ENCODE measurements at regions not wholly inside any gene's neighbourhood (a gene's known extent, or its start where the extent isn't known, plus 50 kb on each side); places are given as distances from the start of the nearest gene placed in this dataset.
A peak's percentile ranks its signal among the peaks of the same experiment; 100 is the strongest.

DNA sequence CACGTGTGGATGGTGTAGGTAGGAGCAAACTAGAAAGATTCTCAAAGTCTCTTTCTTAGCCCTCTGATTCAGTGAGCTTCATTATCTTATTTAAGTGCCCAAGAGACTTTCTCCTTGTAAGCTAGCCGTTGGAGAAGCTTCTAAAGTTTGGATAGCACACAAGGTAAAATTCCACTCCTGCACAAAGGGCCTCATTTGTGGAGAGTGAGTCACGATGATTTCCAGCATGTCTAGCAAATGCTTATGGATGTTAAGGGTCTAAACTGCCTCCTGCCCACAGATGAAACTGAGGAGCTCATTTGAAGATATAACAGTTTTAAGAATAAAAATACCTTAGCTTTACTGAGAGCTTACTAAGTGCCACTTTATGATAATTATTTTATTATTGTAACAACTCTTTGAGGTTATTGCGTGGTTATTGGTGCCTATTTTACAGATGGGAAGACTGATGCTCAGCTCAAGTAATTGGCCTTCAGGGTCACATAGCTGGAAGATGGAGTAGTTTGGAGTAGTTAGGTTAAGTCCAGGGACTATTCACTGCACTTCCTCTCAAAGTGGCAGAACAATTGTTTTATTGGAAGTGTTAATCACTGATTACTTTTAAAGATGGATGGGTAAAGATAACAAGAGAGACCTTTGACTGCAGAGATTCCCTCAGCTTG, 78.7 kb upstream of the HIF1A start:
- TF ChIP-seq CTCF (IDR thresholded peaks at IDR 0.05; ENCODE audit: extremely low read depth, insufficient read depth, missing control alignments), result no peak
- DNase-seq (ENCODE audit: low spot score), result no peak
- in situ Hi-C loops (cut with MboI; ENCODE audit: low pct_unique_long_range_greater_than_20kb, low sequenced_read_pairs, unreplicated experiment), result no loop called here

DNA sequence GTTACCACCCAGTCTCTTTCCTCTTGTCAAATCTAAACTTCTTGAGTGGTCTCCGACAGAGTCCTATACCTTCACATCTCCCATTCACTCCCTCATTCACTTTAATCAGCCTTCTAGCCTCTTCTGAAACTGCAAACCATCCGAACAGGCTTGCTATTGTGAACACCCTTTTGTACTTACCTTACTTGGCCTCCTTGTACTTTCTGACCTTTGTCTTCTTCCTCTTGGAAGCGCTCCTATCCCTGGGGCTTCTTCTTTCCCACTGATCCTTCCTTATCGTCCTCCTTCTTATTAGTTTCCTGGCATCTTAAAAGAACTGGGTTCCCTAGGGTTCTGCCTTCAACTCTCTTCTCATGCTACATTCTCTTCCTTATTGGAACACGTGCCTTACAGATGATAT, 76.9 kb upstream of the HIF1A start:
- TF ChIP-seq CTCF (IDR thresholded peaks at IDR 0.05; ENCODE audit: extremely low read depth, insufficient read depth, missing control alignments), result no peak
- DNase-seq (ENCODE audit: low spot score), result no peak
- in situ Hi-C loops (cut with MboI; ENCODE audit: low pct_unique_long_range_greater_than_20kb, low sequenced_read_pairs, unreplicated experiment), result no loop called here

DNA sequence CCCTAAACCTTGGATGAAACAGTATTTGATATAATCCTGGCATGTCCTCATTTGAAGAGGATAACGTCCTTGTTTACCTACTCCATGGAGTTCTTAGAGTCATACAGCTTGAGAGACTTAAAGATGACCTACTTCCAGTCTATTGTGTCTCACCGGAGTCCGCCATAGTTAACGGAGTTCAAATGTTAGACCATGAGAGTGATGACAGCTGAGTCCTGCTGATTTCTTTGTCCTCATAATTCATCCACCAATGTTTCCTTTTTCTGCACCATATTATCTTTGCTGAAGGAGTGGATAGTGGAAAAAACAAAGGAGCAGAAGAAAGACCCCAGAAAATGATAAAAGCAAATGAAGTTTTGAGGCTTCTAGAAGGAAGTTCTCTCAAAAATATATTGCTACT, 75.8 kb upstream of the HIF1A start:
- in situ Hi-C loops (cut with MboI; ENCODE audit: low pct_unique_long_range_greater_than_20kb, low sequenced_read_pairs, unreplicated experiment), result no loop called here
- no peak for TF ChIP-seq CTCF (IDR thresholded peaks at IDR 0.05; ENCODE audit: extremely low read depth, insufficient read depth, missing control alignments)
- DNase-seq (ENCODE audit: low spot score), result no peak

DNA sequence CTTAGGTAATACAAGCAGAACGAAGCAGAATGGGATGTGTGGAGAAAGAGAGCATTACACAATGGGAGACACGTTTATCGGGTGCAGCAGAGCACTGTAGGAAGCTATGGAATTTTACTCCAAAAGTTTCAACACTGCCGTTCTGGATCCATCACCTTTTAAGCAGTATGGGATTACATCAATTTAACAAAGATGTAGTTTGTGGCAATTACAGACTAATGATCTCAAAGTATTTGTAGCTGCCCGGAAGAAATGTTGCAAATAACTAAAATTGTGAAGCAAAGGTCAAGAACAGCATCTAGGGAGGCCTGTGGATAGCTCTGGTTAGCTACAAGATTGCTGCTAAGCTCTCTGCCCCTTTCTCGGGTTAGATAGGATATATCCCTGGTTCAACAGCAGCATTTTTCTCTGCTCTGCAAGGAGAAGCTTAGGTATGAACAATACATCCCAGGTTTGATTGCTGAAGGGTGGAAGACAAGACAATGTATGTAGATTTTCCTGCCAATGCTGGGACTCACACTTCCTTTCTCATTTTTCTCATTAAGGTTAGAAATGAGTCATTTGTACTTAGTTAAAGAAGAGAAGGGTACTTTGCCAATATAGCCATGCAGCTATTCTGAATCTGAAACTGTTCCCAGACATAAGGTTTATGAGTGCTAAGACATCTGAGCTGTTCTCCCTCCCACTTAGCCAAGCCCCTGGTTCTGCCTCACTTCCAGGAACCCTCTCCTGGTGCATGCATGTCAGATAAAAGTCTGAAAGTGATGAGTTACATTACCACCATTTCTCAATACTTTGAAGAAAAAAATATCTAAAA, 75.0 kb upstream of the HIF1A start:
- no peak for TF ChIP-seq CTCF (IDR thresholded peaks at IDR 0.05; ENCODE audit: extremely low read depth, insufficient read depth, missing control alignments)
- DNase-seq (ENCODE audit: low spot score), result peak; percentile 16
- in situ Hi-C loops (cut with MboI; ENCODE audit: low pct_unique_long_range_greater_than_20kb, low sequenced_read_pairs, unreplicated experiment), result no loop called here

- no peak for DNase-seq (ENCODE audit: low spot score)
- no peak for TF ChIP-seq CTCF (IDR thresholded peaks at IDR 0.05; ENCODE audit: extremely low read depth, insufficient read depth, missing control alignments)
- in situ Hi-C loops (cut with MboI; ENCODE audit: low pct_unique_long_range_greater_than_20kb, low sequenced_read_pairs, unreplicated experiment), result no loop called here
Measured at GRCh38 chr14:61621444-61621843, 73.9 kb upstream of the HIF1A start.

- in situ Hi-C loops (cut with MboI; ENCODE audit: low pct_unique_long_range_greater_than_20kb, low sequenced_read_pairs, unreplicated experiment), result no loop called here
- TF ChIP-seq CTCF (IDR thresholded peaks at IDR 0.05; ENCODE audit: extremely low read depth, insufficient read depth, missing control alignments), result no peak
- no peak for DNase-seq (ENCODE audit: low spot score)
Measured at GRCh38 chr14:61622051-61622450, 73.3 kb upstream of the HIF1A start.

Data from GM13977 (cell line).